GM12878 (cell line): ENCODE measurements at regions not wholly inside any gene's neighbourhood (a gene's known extent, or its start where the extent isn't known, plus 50 kb on each side); places are given as distances from the start of the nearest gene placed in this dataset.
"Not testable (repeated sequence)": the region's sequence is repeated elsewhere in the genome, so short reads cannot be mapped to it uniquely, and the experiment has no call there.

Experiments used
- ATAC-seq: fragments of 200-7000 bp; cut with Tn5 transposase; 3 replicates; pipeline ENCODE4 v1.9.1; 2020; ENCODE audit warnings: mild to moderate bottlenecking, moderate library complexity
- BruUV-seq: library from RNA; stranded (reverse); fragments of 400-500 nt; replicated peaks from 2 replicates; lab custom pipeline; 2021; lab: Mats Ljungman, UMichigan
- CTCF ChIA-PET: fragments of 300-600 bp; sonication (Branson Sonifier 250); formaldehyde crosslinking; extraction: SDS; loops from one replicate; lab custom pipeline; 2021; ENCODE audit warnings: inconsistent platforms; lab: Yijun Ruan, JAX
- POLR2A ChIA-PET: fragments of 350-600 bp; formaldehyde crosslinking; extraction: SDS; loops from one replicate; lab custom pipeline; 2021; ENCODE audit warnings: inconsistent platforms; lab: Charles Lee
- RAD21 ChIA-PET: fragments of 300-600 bp; sonication (Branson Sonifier 250); formaldehyde crosslinking; loops from one replicate; lab custom pipeline; 2023; ENCODE audit warnings: antibody characterized with exemption; ENCODE audit not compliant: unreplicated experiment; lab: Charles Lee
- SMC1A ChIA-PET: fragments of 300-600 bp; sonication (Branson Sonifier 250); formaldehyde crosslinking; loops from one replicate; lab custom pipeline; 2023; ENCODE audit not compliant: unreplicated experiment, uncharacterized antibody; lab: Charles Lee
- DNase-seq: peaks from one replicate; pipeline ENCODE4 v3.0.0-alpha.2; 2011; ENCODE audit warnings: low read depth, low spot score
- FAIRE-seq: peaks from 3 replicates; lab custom pipeline; 2011; peaks lifted over from hg19 to GRCh38; lab: Jason Lieb, UNC
- H2AFZ ChIP-seq: 2 replicates; pipeline ENCODE4 v1.6.0; 2011; ENCODE audit warnings: low read depth, low read length, control low read depth; ENCODE audit not compliant: control insufficient read depth
- H3K27ac ChIP-seq: 2 replicates; pipeline ENCODE4 v1.5.1; 2011; ENCODE audit warnings: control low read depth; ENCODE audit not compliant: control insufficient read depth, insufficient read depth
- H3K27me3 ChIP-seq, 2 experiments: replicated peaks in 1 of 2; 2 replicates each; pipeline versions ENCODE4 v1.6.0 to v1.6.1; 2011; ENCODE audit warnings: low read length in 1 of 2; ENCODE audit not compliant: control insufficient read depth in 2 of 2, insufficient read depth in 2 of 2
- H3K36me3 ChIP-seq, 2 experiments: 2 replicates each; pipeline ENCODE4 v1.5.1; 2011; ENCODE audit warnings: low read length in 1 of 2; ENCODE audit not compliant: control insufficient read depth in 2 of 2, insufficient read depth in 2 of 2
- H3K4me1 ChIP-seq: 2 replicates; pipeline ENCODE4 v1.6.1; 2011; ENCODE audit warnings: mild to moderate bottlenecking, low read length, moderate library complexity, mixed read lengths; ENCODE audit not compliant: control insufficient read depth, insufficient read depth
- H3K4me2 ChIP-seq: 2 replicates; pipeline ENCODE4 v1.6.0; 2011; ENCODE audit warnings: control low read depth; ENCODE audit not compliant: control insufficient read depth, insufficient read depth
- H3K4me3 ChIP-seq: fragments of 200-600 bp; sonication (generic); 2 replicates; pipeline ENCODE4 v1.5.1; 2016
- H3K79me2 ChIP-seq: 2 replicates; pipeline ENCODE4 v1.6.0; 2011; ENCODE audit warnings: low read length; ENCODE audit not compliant: control insufficient read depth, insufficient read depth
- H3K9ac ChIP-seq: 2 replicates; pipeline ENCODE4 v1.8.0; 2011; ENCODE audit warnings: low read length, control low read depth, mixed read lengths; ENCODE audit not compliant: control insufficient read depth, insufficient read depth
- H3K9me3 ChIP-seq: replicated peaks from 3 replicates; pipeline ENCODE4 v1.5.1; 2011; ENCODE audit warnings: mild to moderate bottlenecking, low read length; ENCODE audit not compliant: control insufficient read depth, insufficient read depth
- H4K20me1 ChIP-seq: 2 replicates; pipeline ENCODE4 v1.6.0; 2011; ENCODE audit not compliant: control insufficient read depth, insufficient read depth
- CREB1 ChIP-seq: IDR thresholded peaks from 2 replicates; pipeline ENCODE4 v1.6.1; 2012; ENCODE audit warnings: low read depth, mild to moderate bottlenecking, inconsistent platforms
- PBX3 ChIP-seq: IDR thresholded peaks from 2 replicates; pipeline ENCODE4 v1.6.1; 2011; ENCODE audit warnings: mild to moderate bottlenecking, low read depth, low read length, moderate library complexity; ENCODE audit not compliant: insufficient replicate concordance
- WGBS: methylation state at CpG from one replicate; pipeline ENCODE4 v1.1.6; 2016; ENCODE audit warnings: low lambda C conversion rate; ENCODE audit not compliant: insufficient replicate concordance, insufficient coverage; ENCODE audit errors: missing lambda C conversion rate; 5-methylcytosine and 5-hydroxymethylcytosine counted together
- in situ Hi-C: fragments of 300-500 bp; cut with MboI; formaldehyde crosslinking; loops from 9 replicates; pipeline ENCODE4 v1.14.3; 2018; ENCODE audit warnings: mixed read lengths
- intact Hi-C: fragments of 100-400 bp; cut with micrococcal nuclease; formaldehyde crosslinking; loops from one replicate; pipeline ENCODE4 v1.14.2; 2022; ENCODE audit not compliant: unreplicated experiment
- TF ChIP-seq, protein P1 (sequence below): fragments of 450-650 bp; formaldehyde crosslinking; IDR thresholded peaks from 2 replicates; pipeline ENCODE4 v1.4.0; 2022; ENCODE audit warnings: mild to moderate bottlenecking, moderate library complexity

- TF ChIP-seq, protein P1, sequence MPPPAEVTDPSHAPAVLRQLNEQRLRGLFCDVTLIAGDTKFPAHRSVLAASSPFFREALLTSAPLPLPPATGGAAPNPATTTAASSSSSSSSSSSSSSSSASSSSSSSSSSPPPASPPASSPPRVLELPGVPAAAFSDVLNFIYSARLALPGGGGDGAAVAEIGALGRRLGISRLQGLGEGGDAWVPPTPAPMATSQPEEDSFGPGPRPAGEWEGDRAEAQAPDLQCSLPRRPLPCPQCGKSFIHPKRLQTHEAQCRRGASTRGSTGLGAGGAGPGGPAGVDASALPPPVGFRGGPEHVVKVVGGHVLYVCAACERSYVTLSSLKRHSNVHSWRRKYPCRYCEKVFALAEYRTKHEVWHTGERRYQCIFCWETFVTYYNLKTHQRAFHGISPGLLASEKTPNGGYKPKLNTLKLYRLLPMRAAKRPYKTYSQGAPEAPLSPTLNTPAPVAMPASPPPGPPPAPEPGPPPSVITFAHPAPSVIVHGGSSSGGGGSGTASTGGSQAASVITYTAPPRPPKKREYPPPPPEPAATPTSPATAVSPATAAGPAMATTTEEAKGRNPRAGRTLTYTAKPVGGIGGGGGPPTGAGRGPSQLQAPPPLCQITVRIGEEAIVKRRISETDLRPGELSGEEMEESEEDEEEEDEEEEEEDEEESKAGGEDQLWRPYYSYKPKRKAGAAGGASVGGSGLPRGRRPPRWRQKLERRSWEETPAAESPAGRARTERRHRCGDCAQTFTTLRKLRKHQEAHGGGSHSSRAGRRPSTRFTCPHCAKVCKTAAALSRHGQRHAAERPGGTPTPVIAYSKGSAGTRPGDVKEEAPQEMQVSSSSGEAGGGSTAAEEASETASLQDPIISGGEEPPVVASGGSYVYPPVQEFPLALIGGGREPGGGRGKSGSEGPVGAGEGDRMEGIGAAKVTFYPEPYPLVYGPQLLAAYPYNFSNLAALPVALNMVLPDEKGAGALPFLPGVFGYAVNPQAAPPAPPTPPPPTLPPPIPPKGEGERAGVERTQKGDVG (CRISPR knock-in tag): no peak
Observed at GRCh38 chr15:35244227-35244626, 159.1 kb upstream of the NANOGP8 start (continued).

DNA sequence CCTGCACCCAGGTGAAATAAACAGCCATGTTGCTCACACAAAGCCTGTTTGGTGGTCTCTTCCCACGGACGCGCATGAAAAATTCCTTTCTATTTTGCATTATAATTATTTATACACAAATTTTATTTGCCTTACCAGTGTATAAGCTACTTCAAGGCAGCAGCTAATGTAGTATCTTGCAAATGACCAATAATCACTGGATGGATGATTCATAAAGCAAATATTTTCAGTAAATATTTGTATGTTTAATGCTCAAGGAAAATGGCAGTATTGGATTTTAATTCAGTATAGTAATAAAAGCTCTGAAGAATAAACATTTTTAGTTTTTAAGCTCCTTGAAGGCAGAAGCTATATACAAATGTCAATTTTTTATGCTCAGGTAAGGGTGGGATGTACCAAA, 158.7 kb upstream of the NANOGP8 start:
- intact Hi-C loops: no loop called here
- Histone ChIP-seq H3K4me3 (no peak overlapping the region), H3K9ac (no peak overlapping the region), H3K27me3 (no peaks in the 10 kb centered on the region), H3K27ac (no peak overlapping the region), H3K4me1 (no peaks in the 10 kb centered on the region), H3K9me3 (no peaks in the 10 kb centered on the region), H2AFZ (no peak overlapping the region), H4K20me1 (no peaks in the 10 kb centered on the region), H3K36me3 (no peaks in the 10 kb centered on the region), H3K4me2 (no peak overlapping the region), H3K79me2 (no peaks in the 10 kb centered on the region)
- no TSS peak for BruUV-seq
- ATAC-seq (no peak), FAIRE-seq (no peak), DNase-seq (no peak)
- ChIA-PET RAD21 (no interaction called here), SMC1A (no interaction called here), CTCF (no interaction called here), POLR2A (no interaction called here)
- TF ChIP-seq CREB1 (no peak), PBX3 (no peak)
- 88% methylated on average over 3 of the region's 3 CpGs for WGBS
- in situ Hi-C loops: no loop called here

DNA sequence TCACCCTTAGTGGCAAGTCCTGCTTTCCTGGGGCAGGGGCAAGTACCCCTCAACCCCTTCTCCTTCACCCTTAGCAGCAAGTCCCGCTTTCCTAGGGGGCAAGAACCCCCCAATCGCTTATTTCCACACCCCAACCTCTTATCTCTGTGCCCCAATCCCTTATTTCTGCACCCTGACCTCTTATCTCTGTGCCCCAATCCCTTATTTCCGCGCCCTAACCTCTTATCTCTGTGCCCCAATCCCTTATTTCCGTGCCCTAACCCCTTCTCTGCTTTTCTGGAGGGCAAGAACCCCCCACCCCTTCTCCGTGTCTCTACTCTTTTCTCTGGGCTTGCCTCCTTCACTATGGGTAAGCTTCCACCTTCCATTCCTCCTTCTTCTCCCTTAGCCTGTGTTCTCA, 154.6 kb upstream of the NANOGP8 start:
- H3K4me1 ChIP-seq, H3K9me3 ChIP-seq, H3K9ac ChIP-seq, H3K36me3 ChIP-seq, FAIRE-seq, H3K27me3 ChIP-seq, H3K4me2 ChIP-seq, H2AFZ ChIP-seq, DNase-seq, POLR2A ChIA-PET, BruUV-seq, RAD21 ChIA-PET, H3K27ac ChIP-seq, intact Hi-C loops, H3K79me2 ChIP-seq, H4K20me1 ChIP-seq, H3K4me3 ChIP-seq, ATAC-seq, CTCF ChIA-PET, SMC1A ChIA-PET, in situ Hi-C loops: not testable (repeated sequence)
- 20% methylated on average over 4 of the region's 6 CpGs for WGBS

- H3K4me2 ChIP-seq, DNase-seq, H3K9ac ChIP-seq, BruUV-seq, SMC1A ChIA-PET, intact Hi-C loops, H3K4me1 ChIP-seq, H3K9me3 ChIP-seq, H3K27me3 ChIP-seq, ATAC-seq, H2AFZ ChIP-seq, H3K27ac ChIP-seq, CTCF ChIA-PET, FAIRE-seq, H3K79me2 ChIP-seq, POLR2A ChIA-PET, in situ Hi-C loops, H3K36me3 ChIP-seq, H4K20me1 ChIP-seq, H3K4me3 ChIP-seq, RAD21 ChIA-PET: not testable (repeated sequence)
- WGBS: 46% methylated on average over 3 of the region's 3 CpGs
Observed at GRCh38 chr15:35238448-35238847, 153.4 kb upstream of the NANOGP8 start.
